ENCODE measurements at regions not wholly inside any gene's neighbourhood (a gene's known extent, or its start where the extent isn't known, plus 50 kb on each side); places are given as distances from the start of the nearest gene placed in this dataset.

- no peak for DNase-seq (ENCODE audit: low read depth)
These were observed 142.0 kb downstream of the PTPN20 start for GRCh38 chr10:47053081-47053798.

GRCh38 chr10:47054974-47055373 lies 143.7 kb downstream of the PTPN20 start:
- DNase-seq (ENCODE audit: low read depth), result no peak

GRCh38 chr10:47055386-47056246 lies 144.4 kb downstream of the PTPN20 start:
- no peak for DNase-seq (ENCODE audit: low read depth)

GRCh38 chr10:47056247-47056510 lies 145.0 kb downstream of the PTPN20 start:
- DNase-seq (ENCODE audit: low read depth), result no peak

- no peak for DNase-seq (ENCODE audit: low read depth)
These were observed 146.2 kb downstream of the PTPN20 start for GRCh38 chr10:47057471-47057870.

- DNase-seq (ENCODE audit: low read depth), result no peak
These were observed 146.9 kb downstream of the PTPN20 start for GRCh38 chr10:47058032-47058702.

GRCh38 chr10:47058961-47059391 lies 147.7 kb downstream of the PTPN20 start:
- no peak for DNase-seq (ENCODE audit: low read depth)

GRCh38 chr10:47059606-47060311 lies 148.5 kb downstream of the PTPN20 start:
- no peak for DNase-seq (ENCODE audit: low read depth)

- DNase-seq (ENCODE audit: low read depth), result no peak
These were observed 149.1 kb downstream of the PTPN20 start for GRCh38 chr10:47060356-47060755.

- no peak for DNase-seq (ENCODE audit: low read depth)
These were observed 149.8 kb downstream of the PTPN20 start for GRCh38 chr10:47060993-47061500.

GRCh38 chr10:47061776-47062175 lies 150.5 kb downstream of the PTPN20 start:
- DNase-seq (ENCODE audit: low read depth), result no peak

GRCh38 chr10:47062441-47063200 lies 151.4 kb downstream of the PTPN20 start:
- no peak for DNase-seq (ENCODE audit: low read depth)

- DNase-seq (ENCODE audit: low read depth), result no peak
These were observed 152.6 kb downstream of the PTPN20 start for GRCh38 chr10:47063858-47064257.

- no peak for DNase-seq (ENCODE audit: low read depth)
These were observed 154.7 kb downstream of the PTPN20 start for GRCh38 chr10:47065903-47066302.

GRCh38 chr10:47067949-47068940 lies 157.0 kb downstream of the PTPN20 start:
- DNase-seq (ENCODE audit: low read depth), result no peak

GRCh38 chr10:47070541-47070940 lies 159.3 kb downstream of the PTPN20 start:
- no peak for DNase-seq (ENCODE audit: low read depth)

- no peak for DNase-seq (ENCODE audit: low read depth)
These were observed 160.7 kb downstream of the PTPN20 start for GRCh38 chr10:47071891-47072290.

- DNase-seq (ENCODE audit: low read depth), result no peak
These were observed 162.7 kb downstream of the PTPN20 start for GRCh38 chr10:47073967-47074366.

- no peak for DNase-seq (ENCODE audit: low read depth)
These were observed 165.7 kb downstream of the PTPN20 start for GRCh38 chr10:47076949-47077361.

- DNase-seq (ENCODE audit: low read depth), result no peak
These were observed 166.2 kb downstream of the PTPN20 start for GRCh38 chr10:47077386-47077785.
